ENCODE measurements at regions not wholly inside any gene's neighbourhood (a gene's known extent, or its start where the extent isn't known, plus 50 kb on each side); places are given as distances from the start of the nearest gene placed in this dataset.

GRCh38 chr15:31243895-31244294 is 82.7 kb upstream of the KLF13 start:
- TF ChIP-seq CTCF (conservative IDR thresholded peaks at IDR 0.05; ENCODE audit: low read depth, low read length): no peak
- no peak overlapping the region for H3K4me3 ChIP-seq (ENCODE audit: low read length)
- DNase-seq (ENCODE audit: low read depth): no peak

DNA sequence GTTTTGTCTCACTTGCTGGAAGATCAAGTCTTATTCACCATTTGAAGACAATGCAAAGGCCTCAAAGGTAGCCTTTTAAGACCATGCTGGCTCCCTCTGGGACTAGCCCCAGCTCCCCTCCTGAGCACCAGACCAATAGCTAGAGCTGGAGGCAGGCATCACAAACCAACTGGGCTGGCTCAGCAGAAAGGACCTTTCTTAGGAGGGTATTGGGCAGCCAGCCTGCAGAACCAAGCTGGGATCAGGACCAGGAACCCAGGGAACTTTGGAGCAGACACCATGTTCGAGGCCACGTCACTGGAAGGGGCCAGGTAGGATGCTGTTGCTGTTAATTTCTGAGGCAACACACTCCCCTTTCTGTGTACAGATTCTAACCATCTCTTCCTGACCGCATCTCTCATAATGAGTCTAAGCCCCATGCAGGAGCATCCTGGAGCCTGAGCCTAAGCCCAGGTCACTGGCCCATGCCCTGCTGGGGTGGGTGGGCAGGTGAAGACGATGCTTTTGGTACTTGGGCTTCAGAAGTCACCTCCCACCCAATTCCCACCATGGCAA is 81.4 kb upstream of the KLF13 start:
- DNase-seq (ENCODE audit: low read depth): no peak
- no peak for TF ChIP-seq CTCF (conservative IDR thresholded peaks at IDR 0.05; ENCODE audit: low read depth, low read length)
- no peak overlapping the region for H3K4me3 ChIP-seq (ENCODE audit: low read length)

- no peak for DNase-seq (ENCODE audit: low read depth)
- TF ChIP-seq CTCF (conservative IDR thresholded peaks at IDR 0.05; ENCODE audit: low read depth, low read length): no peak
- H3K4me3 ChIP-seq (ENCODE audit: low read length): no peak overlapping the region
Measured at GRCh38 chr15:31245756-31246155, 80.9 kb upstream of the KLF13 start.

DNA sequence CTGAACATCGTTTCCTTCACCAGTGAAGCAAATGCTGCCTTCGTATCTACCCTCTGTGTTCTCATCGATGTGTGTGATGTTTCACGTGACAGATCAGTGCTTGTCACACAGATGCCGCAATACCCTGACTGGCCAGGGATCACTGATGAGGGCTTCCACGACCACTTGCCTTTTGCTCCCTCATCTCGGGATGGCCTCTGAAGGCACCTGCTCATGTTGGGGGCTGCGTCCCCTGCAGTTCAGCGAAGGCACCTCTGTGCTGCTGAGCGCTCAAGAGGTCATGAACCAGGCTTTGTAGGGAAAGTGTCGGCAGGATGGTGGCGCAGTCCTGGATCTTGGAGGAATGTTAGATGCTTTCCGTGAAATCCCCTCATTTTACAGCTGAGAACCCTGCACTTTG is 79.2 kb upstream of the KLF13 start:
- H3K4me3 ChIP-seq (ENCODE audit: low read length): no peak overlapping the region
- no peak for TF ChIP-seq CTCF (conservative IDR thresholded peaks at IDR 0.05; ENCODE audit: low read depth, low read length)
- no peak for DNase-seq (ENCODE audit: low read depth)

DNA sequence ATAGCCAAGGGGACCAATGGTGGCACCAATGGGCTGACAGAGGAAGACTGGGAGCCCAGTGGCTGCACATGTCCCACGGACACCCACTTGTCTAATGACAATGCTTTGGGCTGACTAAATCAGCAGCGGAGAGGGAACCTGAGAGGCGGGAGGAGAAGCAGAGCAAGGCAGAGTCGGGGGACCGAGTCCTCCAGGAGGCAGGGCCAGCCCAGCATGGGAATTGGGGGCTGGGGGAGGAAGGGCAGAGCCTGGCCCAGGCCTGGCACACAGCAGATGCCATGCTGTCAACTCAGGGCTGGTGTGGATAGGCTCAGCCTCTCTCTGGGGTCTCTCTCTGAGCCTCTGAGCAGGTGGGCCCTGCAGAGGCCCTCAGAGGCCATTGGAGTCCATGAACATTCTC is 78.4 kb upstream of the KLF13 start:
- no peak overlapping the region for H3K4me3 ChIP-seq (ENCODE audit: low read length)
- no peak for TF ChIP-seq CTCF (conservative IDR thresholded peaks at IDR 0.05; ENCODE audit: low read depth, low read length)
- no peak for DNase-seq (ENCODE audit: low read depth)

DNA sequence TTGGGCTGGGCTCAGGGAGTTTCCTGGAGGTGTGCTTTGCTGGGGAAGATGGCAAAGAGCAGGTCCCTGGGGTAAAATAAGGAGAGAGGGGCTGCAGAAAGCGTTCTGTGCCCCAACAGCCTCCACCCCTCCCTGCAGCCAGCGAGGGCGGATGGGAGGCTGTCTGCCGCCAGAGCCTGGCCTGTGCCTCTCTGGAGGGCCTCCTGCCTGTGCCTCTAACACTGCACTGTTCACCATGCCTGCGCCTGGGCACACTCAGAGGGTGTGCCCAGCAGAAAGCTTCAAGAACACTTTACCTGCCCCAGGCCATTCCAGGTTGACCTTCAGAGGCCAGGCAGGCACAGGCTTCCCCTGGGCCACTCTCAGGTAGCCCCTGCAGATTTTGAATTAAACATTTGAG is 77.7 kb upstream of the KLF13 start:
- no peak for TF ChIP-seq CTCF (conservative IDR thresholded peaks at IDR 0.05; ENCODE audit: low read depth, low read length)
- no peak for DNase-seq (ENCODE audit: low read depth)
- H3K4me3 ChIP-seq (ENCODE audit: low read length): no peak overlapping the region

DNA sequence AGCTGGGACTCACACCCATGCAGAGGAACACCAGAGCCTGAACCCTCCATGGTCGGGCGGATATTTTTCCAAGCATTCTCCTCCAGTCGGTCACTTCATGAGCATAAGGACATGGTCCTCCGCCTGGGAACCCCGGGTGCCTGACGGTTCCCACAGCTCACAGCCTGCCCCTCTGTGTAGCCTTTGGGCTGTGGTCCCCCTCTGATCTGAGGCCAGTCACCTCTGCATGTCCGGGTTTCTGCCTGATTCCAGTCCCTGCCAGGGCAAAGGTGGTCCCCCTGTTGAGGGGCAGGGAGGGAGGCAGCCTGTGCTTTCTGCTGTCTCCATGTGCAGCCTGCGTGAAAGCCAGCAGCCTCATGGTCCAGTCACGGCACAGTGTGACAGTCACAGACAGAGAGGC is 76.6 kb upstream of the KLF13 start:
- DNase-seq (ENCODE audit: low read depth): no peak
- no peak overlapping the region for H3K4me3 ChIP-seq (ENCODE audit: low read length)
- TF ChIP-seq CTCF (conservative IDR thresholded peaks at IDR 0.05; ENCODE audit: low read depth, low read length): no peak

Measured in retinal pigment epithelial cell (primary cell).